ENCODE measurements at regions not wholly inside any gene's neighbourhood (a gene's known extent, or its start where the extent isn't known, plus 50 kb on each side); places are given as distances from the start of the nearest gene placed in this dataset.
"Not testable (repeated sequence)": the region's sequence is repeated elsewhere in the genome, so short reads cannot be mapped to it uniquely, and the experiment has no call there.

GRCh38 chr15:75792236-75792635 lies 51.0 kb upstream of the UBE2Q2 start:
- not testable (repeated sequence) for DNase-seq

- DNase-seq: no peak
Measured at GRCh38 chr15:75791337-75791713, 51.9 kb upstream of the UBE2Q2 start.

GRCh38 chr15:75790631-75791336 lies 52.5 kb upstream of the UBE2Q2 start:
- DNase-seq: no peak

GRCh38 chr15:75786575-75786947 lies 56.7 kb upstream of the UBE2Q2 start:
- no peak for DNase-seq

GRCh38 chr15:75785771-75786574 lies 57.3 kb upstream of the UBE2Q2 start:
- DNase-seq: peak; percentile 8

GRCh38 chr15:75784511-75785480 lies 58.5 kb upstream of the UBE2Q2 start:
- not testable (repeated sequence) for DNase-seq

- not testable (repeated sequence) for DNase-seq
Measured at GRCh38 chr15:75783566-75783965, 59.7 kb upstream of the UBE2Q2 start.

- no peak for DNase-seq
Measured at GRCh38 chr15:75782926-75783325, 60.3 kb upstream of the UBE2Q2 start.

- DNase-seq: not testable (repeated sequence)
Measured at GRCh38 chr15:75780995-75781394, 62.3 kb upstream of the UBE2Q2 start.

GRCh38 chr15:75779504-75779903 lies 63.7 kb upstream of the UBE2Q2 start:
- no peak for DNase-seq

GRCh38 chr15:75776871-75777610 lies 64.4 kb upstream of the CSPG4 start:
- DNase-seq: peak; percentile 67

- peak; percentile 81 for DNase-seq
Measured at GRCh38 chr15:75776065-75776423, 63.4 kb upstream of the CSPG4 start.

GRCh38 chr15:75775296-75776064 lies 62.8 kb upstream of the CSPG4 start:
- no peak for DNase-seq

- DNase-seq: not testable (repeated sequence)
Measured at GRCh38 chr15:75773974-75774373, 61.3 kb upstream of the CSPG4 start.

GRCh38 chr15:75771054-75771453 lies 58.4 kb upstream of the CSPG4 start:
- not testable (repeated sequence) for DNase-seq

GRCh38 chr15:75770131-75770530 lies 57.5 kb upstream of the CSPG4 start:
- no peak for DNase-seq

- DNase-seq: not testable (repeated sequence)
Measured at GRCh38 chr15:75768526-75768925, 55.9 kb upstream of the CSPG4 start.

GRCh38 chr15:75765551-75766305 lies 53.1 kb upstream of the CSPG4 start:
- DNase-seq: not testable (repeated sequence)

GRCh38 chr15:75764845-75765550 lies 52.4 kb upstream of the CSPG4 start:
- not testable (repeated sequence) for DNase-seq

Data from fibroblast of upper back skin (primary cell).